ENCODE measurements at regions not wholly inside any gene's neighbourhood (a gene's known extent, or its start where the extent isn't known, plus 50 kb on each side); places are given as distances from the start of the nearest gene placed in this dataset.
"Not testable (repeated sequence)": the region's sequence is repeated elsewhere in the genome, so short reads cannot be mapped to it uniquely, and the experiment has no call there.

DNA sequence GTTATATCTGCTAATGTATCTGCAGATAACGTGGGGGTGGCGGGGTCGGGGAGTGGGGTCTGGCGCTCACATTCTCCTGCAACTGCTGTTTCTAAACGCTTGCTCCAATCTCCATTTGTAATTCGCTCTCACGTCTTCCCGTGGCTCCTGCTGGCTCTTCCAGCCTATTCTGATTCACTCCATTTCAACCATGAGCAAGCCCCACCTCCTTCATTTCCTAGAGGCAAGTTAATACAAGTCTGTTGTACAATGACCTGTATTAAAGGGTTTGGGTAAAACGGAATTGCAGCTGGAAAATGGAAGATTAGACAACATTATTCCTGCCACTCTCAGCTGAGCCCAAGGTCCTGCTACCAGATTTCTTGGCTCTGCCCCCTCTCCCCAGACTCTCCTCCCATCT is 132.3 kb downstream of the CSNK2A3 start:
- FAIRE-seq = no peak

DNA sequence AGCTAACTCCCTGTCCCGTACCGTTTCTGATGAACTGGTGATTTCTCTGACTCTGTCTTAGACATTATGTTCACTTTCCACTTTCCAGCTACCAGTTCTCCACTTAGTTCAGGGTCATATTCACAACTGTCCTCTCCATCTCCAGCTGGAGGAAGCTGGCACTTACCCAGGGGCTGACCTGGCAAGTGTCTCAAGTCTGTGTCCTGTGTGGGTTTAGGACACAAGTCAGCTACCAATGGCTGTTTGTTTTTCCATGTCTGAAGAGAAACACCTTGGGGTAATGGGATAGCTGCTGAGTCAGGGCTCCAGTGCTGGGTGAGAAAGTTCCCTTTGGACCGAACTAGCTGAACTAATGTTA is 134.4 kb downstream of the CSNK2A3 start:
- no peak for FAIRE-seq

- FAIRE-seq = no peak
Measured at GRCh38 chr11:11217929-11218628, 135.0 kb downstream of the CSNK2A3 start.

GRCh38 chr11:11217289-11217928 is 135.6 kb downstream of the CSNK2A3 start:
- FAIRE-seq = no peak

DNA sequence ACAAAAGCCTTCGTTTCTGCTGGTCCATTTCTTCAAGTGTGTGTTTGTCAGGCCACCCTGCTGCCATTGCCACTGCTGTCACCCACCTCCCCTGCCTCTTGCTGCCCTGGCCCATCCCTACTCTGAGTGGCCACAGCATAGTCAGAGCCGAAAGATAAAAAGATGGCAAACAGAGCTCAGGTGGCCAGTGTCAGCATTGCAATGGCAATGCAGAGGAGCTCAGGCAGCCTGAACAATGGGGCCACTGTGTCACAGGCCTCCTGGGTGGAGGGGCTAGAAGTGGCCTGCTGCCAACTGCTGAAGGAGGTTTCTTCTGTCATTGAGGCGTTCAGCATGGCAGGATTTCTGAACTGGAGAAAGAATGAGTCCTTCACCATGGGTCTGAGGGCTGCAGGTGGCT is 137.1 kb downstream of the CSNK2A3 start:
- FAIRE-seq = no peak

DNA sequence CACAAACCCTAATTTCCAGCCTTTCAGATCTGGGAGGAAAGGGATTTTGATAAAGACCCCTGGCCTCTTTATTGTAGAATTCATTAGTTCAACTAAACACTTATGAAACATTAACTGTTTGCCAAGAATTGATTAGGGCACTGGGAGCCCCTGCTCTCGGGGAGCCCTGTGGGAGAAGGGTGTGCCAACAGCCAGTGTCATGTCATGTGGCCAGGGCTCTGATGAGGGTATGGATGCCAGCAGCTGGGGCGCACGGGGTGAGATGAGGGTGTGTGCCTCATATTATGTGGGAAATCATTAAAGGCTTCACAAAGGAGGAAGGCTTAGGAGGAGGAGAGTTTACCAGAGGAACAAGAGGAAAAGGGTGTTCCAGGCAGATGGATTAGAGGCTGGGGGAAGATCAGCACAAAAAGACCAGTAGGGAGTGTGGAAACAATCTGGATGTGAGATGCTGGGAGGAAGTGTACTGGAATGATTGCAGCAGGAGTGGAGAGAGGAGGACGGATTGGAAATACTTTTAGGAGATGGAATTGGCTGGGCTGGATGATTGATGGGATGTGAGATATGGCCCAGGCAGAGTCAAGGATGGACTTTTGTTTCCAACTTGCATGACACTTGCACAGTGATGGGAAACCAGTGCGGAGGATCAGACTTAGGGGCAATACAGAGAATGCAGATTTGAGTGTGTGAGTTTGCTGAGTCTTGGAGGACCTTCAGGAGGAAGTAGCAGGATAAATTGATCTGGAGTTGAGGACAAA is 137.8 kb downstream of the CSNK2A3 start:
- no peak for FAIRE-seq

DNA sequence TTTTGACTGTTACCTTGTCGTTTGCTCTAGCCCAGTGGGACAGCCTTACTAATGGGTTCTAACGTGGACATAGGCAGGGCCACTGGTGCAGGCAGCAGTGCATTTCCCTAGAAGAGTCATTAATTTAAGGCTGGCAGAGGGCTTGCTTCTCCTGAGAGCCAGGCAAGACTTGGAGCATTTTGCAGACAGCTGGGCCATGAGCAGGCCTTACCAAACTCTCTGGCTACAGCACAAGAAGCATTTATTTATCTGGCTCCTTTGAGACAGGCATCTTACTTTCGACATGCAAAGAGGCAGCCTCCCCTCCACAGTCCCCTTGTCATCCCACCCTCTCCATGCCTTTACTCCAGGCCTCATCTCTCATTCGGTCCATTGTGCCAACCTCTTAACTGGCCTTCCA is 139.9 kb downstream of the CSNK2A3 start:
- no peak for FAIRE-seq

DNA sequence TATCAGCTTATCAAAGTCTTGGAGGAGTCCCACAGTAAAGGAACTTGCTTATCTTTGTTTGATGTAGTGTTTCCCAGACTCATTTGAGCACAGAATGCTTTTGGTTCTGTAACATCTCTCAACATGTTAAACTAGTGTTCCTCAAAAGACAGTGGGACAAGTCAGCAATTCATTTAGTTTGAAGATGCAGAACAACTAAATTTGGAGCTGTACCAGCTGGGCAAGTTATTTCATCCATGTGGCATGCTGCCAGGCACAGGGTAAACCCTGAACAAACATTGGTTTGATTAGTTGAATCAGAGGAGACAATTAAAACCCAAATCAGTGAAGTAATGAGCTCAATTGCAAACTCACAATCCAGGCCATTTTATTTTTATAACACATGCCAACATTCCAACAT is 141.2 kb downstream of the CSNK2A3 start:
- FAIRE-seq = no peak

DNA sequence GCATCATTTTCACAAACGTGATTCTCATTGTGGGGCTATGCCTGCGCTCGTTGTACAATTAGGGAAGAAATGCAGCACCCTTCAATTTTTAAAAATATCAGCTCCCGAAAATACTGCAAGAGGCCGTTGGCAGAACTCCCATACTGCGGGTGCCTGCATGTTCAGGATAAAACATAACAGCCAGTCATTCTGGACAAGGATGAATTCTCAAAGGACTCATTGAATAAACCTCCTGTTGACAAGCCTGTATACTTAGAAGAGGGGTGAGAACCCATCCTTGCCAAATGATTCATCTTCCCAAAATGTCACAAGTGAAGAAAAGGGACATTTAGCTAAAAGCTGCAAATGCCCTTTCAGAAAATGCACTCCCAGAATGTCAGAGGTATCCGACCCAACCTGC is 141.9 kb downstream of the CSNK2A3 start:
- no peak for FAIRE-seq

- FAIRE-seq = no peak
Measured at GRCh38 chr11:11210446-11210845, 142.6 kb downstream of the CSNK2A3 start.

DNA sequence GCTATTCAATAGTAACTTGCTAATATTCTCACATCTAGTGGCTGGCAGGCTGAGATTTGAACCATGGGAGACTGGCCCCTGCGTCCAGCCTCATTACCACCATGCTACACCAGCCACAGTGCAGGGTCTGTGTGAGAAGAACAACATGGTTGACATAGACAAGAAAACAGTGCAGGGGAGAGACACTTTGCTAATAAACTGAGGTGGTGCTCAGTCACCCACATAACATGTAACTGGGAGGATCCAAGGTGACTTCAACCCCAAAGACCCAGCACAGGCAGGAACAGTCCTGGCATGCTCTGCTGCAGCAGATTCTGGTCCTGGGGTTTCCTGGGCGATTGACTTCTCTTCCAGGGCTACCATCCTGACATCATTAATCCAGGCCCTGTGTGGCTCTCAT is 143.1 kb downstream of the CSNK2A3 start:
- no peak for FAIRE-seq

GRCh38 chr11:11208994-11209393 is 144.1 kb downstream of the CSNK2A3 start:
- FAIRE-seq = no peak

GRCh38 chr11:11207428-11207827 is 145.6 kb downstream of the CSNK2A3 start:
- no peak for FAIRE-seq

- FAIRE-seq = no peak
Measured at GRCh38 chr11:11206484-11206883, 146.6 kb downstream of the CSNK2A3 start.

DNA sequence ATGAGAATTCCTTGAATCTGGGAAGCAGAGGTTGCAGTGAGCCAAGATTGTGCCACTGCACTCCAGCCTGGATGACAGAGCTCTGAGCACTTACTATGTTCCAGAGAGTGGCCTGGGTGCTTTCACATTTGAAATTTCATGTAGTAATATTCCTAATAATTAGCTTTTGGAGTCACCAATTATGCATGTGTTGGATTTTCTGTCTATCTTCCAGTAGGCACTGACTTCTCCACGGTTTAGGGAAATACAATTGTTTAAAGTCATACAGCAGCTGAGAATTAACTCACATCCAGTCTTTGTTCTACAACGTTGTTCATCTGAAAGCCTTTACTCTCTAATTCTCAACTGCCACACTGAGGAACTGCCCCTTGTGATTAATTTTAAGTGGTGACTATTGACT is 150.2 kb downstream of the CSNK2A3 start:
- no peak for FAIRE-seq

DNA sequence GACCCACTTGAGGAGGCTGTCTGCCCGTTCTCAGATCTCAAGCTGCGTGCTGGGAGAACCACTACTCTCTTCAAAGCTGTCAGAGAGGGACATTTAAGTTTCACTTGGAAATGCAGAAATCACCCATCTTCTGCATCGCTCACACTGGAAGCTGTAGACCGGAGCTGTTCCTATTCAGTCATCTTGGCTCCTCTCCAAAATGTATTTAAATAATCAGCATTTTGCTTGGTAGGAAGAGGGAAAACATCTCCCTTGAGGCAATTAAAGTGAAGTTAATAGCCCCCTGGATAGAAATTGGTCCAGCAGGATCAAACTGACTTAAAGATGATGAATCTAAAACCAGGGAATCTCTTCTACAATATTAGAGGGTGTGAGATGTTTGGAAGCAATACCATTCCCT is 151.7 kb downstream of the CSNK2A3 start:
- FAIRE-seq = not testable (repeated sequence)

DNA sequence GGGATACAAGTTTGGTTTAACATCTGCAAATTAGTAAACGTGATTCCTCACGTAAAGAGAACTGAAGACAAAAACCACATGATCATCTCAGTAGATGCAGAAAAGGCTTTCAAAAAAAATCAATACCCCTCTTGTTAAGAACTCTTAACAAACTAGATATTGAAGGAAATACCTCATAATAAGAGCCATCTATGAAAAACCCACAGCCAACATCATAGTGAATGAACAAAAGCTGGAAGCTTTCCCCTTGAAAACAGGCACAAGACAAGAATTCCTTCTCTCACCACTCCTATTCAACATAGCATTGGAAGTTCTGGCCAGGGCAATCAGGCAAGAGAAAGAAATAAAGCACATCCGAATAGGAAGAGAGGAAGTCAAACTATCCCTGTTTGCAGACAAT is 160.5 kb downstream of the CSNK2A3 start:
- no peak for FAIRE-seq

DNA sequence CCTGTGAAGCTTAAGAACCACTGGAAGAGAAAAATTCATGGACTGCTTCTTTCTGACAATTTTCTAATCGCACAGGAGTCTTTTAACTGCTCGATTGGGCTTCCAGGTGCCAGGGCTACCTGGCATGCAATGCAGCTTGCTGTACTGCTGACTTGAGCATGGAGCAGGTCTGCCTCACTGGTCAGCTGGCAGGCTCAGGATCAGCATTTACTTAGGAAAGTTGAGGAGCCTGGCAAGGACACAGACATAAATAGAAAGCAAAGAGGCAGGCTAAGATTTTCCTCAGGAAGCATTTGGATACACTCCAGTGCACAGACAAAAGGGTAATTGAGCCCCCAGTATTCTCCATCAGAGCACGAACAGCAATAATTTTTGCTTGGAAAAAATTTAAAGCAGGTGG is 163.5 kb downstream of the CSNK2A3 start:
- FAIRE-seq = no peak

GRCh38 chr11:11186249-11186648 is 166.8 kb downstream of the CSNK2A3 start:
- FAIRE-seq = no peak

DNA sequence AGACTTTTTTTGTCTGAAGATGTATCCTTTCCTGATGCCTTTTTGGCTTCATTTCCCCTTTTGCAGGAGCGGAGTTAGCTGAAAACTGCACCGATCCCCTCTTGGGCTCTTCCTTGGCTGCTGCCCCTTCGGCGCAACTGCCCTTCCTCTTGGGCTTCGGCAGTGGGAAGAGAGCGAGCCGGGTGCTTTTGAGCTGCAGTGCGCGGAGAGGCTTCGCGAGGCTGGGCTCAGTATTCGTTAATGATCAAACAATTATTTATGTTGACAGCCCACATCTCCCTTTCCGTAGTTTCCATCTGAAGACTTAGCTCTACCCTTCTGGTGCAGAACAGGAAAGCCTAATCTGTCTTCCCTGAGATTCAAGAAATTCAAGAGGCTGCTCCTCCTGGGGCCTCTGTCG is 170.8 kb downstream of the CSNK2A3 start:
- no peak for FAIRE-seq

DNA sequence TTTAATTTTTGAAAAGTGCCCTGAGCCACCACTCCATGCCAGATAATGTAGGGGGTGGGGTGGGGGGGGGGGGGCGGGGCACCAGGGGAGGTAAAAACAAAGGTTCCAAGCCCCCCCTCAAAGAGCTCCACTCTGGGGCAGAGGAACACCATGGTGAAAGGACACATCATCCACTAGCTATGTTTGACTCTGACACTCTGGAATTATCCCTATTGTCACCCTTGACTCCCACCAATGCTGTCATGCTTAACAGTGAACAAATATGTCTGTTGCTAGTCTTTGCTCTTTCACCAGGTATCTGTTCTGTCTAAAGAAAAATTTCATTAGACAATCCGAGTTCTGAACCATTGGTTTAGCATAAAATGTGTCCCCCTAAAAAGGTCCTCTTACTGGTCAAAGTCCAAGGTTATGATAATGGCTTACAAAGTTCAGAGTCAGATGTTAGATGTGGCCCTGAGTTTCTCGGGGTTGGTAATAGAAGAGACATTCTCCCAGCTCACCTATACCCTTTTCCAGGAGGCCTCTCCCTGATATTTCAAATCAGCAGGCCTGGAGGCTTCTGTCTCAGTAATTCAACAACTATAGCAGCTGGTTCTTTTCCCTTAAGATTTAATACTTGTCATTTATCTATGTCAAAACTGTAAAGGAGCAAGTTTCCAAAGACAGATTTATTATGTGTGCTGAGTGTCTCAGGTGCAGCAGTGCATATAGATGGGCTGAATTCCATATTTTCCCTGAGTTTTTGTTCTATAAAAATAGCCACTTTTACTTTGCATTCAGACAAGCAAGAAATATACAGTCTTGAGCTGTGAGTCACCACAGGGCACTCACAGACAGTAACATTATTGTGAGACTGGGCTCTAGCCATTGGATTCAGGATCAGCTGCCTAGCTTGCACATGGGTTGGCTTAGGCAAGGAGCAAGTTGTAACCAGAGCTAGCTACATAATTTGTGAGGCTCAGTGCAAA is 174.1 kb downstream of the CSNK2A3 start:
- no peak for FAIRE-seq

- no peak for FAIRE-seq
Measured at GRCh38 chr11:11177156-11177808, 175.8 kb downstream of the CSNK2A3 start.

All from A204.1 (cell line).